ENCODE measurements at regions not wholly inside any gene's neighbourhood (a gene's known extent, or its start where the extent isn't known, plus 50 kb on each side); places are given as distances from the start of the nearest gene placed in this dataset.

DNA sequence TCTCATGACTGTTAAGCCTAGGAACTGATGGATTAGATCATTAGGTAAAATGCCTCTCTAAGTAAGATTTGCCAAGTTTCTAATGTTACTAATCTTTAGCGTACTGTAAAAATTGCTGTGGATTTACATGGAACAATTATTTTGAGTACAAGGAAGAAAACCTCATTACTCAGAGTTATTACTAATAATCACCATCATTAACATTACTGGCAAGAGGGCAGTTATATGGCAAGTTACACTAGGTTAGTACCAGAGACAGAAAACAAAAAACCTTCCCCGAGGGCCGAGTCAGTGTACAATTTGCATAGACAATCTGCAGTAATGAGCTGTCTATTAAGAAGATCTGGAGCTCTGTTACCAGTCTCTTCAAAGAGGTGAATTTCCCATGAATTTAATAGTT is 775.6 kb downstream of the GATA3 start:
- TF ChIP-seq, protein P1, sequence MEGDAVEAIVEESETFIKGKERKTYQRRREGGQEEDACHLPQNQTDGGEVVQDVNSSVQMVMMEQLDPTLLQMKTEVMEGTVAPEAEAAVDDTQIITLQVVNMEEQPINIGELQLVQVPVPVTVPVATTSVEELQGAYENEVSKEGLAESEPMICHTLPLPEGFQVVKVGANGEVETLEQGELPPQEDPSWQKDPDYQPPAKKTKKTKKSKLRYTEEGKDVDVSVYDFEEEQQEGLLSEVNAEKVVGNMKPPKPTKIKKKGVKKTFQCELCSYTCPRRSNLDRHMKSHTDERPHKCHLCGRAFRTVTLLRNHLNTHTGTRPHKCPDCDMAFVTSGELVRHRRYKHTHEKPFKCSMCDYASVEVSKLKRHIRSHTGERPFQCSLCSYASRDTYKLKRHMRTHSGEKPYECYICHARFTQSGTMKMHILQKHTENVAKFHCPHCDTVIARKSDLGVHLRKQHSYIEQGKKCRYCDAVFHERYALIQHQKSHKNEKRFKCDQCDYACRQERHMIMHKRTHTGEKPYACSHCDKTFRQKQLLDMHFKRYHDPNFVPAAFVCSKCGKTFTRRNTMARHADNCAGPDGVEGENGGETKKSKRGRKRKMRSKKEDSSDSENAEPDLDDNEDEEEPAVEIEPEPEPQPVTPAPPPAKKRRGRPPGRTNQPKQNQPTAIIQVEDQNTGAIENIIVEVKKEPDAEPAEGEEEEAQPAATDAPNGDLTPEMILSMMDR (IDR thresholded peaks at IDR 0.05): no peak
- TF ChIP-seq POLR2A (IDR thresholded peaks at IDR 0.05) (no peak), POLR2AphosphoS5 (IDR thresholded peaks at IDR 0.05; ENCODE audit: insufficient read depth in 1 of 2, low read depth in 1 of 2) (no peak)
